ENCODE measurements at regions not wholly inside any gene's neighbourhood (a gene's known extent, or its start where the extent isn't known, plus 50 kb on each side); places are given as distances from the start of the nearest gene placed in this dataset.
"Not testable (repeated sequence)": the region's sequence is repeated elsewhere in the genome, so short reads cannot be mapped to it uniquely, and the experiment has no call there.

DNA sequence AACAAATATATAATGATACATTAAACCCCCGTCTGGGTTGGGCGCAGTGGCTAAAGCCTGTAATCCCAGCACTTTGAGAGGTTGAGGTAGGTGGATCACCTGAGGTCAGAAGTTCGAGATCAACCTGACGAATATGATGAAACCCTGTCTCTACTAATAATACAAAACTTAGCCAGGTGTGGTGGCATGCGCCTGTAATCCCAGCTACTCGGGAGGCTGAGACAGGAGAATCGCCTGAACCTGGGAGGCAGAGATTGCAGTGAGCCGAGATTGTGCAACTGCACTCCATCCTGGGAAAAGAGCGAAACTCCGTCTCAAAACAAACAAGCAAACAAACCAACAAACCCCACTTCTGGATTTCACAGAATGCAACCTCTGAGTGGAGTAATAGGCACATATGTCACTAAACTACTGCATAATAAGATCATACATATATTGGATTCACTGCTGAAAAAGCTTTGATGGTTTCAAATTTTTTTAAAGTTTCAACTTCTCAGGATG is 718.2 kb downstream of the SI start:
- TF ChIP-seq, protein P1, sequence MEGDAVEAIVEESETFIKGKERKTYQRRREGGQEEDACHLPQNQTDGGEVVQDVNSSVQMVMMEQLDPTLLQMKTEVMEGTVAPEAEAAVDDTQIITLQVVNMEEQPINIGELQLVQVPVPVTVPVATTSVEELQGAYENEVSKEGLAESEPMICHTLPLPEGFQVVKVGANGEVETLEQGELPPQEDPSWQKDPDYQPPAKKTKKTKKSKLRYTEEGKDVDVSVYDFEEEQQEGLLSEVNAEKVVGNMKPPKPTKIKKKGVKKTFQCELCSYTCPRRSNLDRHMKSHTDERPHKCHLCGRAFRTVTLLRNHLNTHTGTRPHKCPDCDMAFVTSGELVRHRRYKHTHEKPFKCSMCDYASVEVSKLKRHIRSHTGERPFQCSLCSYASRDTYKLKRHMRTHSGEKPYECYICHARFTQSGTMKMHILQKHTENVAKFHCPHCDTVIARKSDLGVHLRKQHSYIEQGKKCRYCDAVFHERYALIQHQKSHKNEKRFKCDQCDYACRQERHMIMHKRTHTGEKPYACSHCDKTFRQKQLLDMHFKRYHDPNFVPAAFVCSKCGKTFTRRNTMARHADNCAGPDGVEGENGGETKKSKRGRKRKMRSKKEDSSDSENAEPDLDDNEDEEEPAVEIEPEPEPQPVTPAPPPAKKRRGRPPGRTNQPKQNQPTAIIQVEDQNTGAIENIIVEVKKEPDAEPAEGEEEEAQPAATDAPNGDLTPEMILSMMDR (conservative IDR thresholded peaks at IDR 0.05; ENCODE audit: low read depth, low read length) = no peak
- TF ChIP-seq EZH2 (IDR thresholded peaks at IDR 0.05; ENCODE audit: borderline replicate concordance, low read depth, low read length, poor library complexity, severe bottlenecking) = no peak
- Histone ChIP-seq H3K36me3 (ENCODE audit: insufficient read depth, low read length, poor library complexity, severe bottlenecking) (no peaks in the 10 kb centered on the region), H3K27ac (ENCODE audit: low read depth, low read length, poor library complexity, severe bottlenecking) (no peak overlapping the region), H3K4me3 (ENCODE audit: low read depth, low read length, poor library complexity, severe bottlenecking) (no peak overlapping the region), H3K9me3 (ENCODE audit: low read depth, low read length, poor library complexity, severe bottlenecking) (no peaks in the 10 kb centered on the region), H3K27me3 (replicated peaks; ENCODE audit: insufficient read depth, low read depth, low read length, poor library complexity) (no peaks in the 10 kb centered on the region), H3K4me1 (ENCODE audit: insufficient read depth, low read length, poor library complexity, severe bottlenecking) (no peaks in the 10 kb centered on the region)
- ChIA-PET CTCF (no interaction called here), POLR2A (ENCODE audit: low non-redundant PET) (no interaction called here)
- no TSS peak for BruUV-seq (replicated peaks)
- intact Hi-C loops (cut with micrococcal nuclease; ENCODE audit: unreplicated experiment) = no loop called here
- DNase-seq (ENCODE audit: low spot score) = no peak

DNA sequence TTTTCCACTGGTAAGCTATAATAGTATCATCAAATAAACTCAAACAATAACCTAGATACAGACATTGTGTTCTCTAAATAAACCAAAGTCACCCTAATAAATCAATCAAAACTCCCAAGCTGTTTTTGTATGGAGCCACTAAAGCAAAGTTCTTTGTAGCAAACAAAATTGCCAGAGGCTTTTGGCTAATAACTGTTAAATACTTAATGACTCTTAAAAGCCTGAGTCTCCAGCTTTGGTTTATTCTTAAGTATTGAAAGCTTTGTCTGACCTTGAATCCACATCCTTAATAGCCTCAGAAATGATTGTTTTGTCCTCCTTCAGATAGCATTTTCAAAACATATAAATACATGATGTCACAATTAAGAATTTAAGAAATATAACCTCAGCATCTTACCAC is 725.3 kb downstream of the SI start:
- Histone ChIP-seq H3K27ac (ENCODE audit: low read depth, low read length, poor library complexity, severe bottlenecking) (no peak overlapping the region), H3K36me3 (ENCODE audit: insufficient read depth, low read length, poor library complexity, severe bottlenecking) (no peaks in the 10 kb centered on the region), H3K27me3 (replicated peaks; ENCODE audit: insufficient read depth, low read depth, low read length, poor library complexity) (no peaks in the 10 kb centered on the region), H3K4me3 (ENCODE audit: low read depth, low read length, poor library complexity, severe bottlenecking) (no peak overlapping the region), H3K9me3 (ENCODE audit: low read depth, low read length, poor library complexity, severe bottlenecking) (no peaks in the 10 kb centered on the region), H3K4me1 (ENCODE audit: insufficient read depth, low read length, poor library complexity, severe bottlenecking) (no peaks in the 10 kb centered on the region)
- DNase-seq (ENCODE audit: low spot score) = no peak
- BruUV-seq (replicated peaks) = no TSS peak
- intact Hi-C loops (cut with micrococcal nuclease; ENCODE audit: unreplicated experiment) = no loop called here
- ChIA-PET POLR2A (ENCODE audit: low non-redundant PET) (no interaction called here), CTCF (no interaction called here)
- TF ChIP-seq, protein P1 (conservative IDR thresholded peaks at IDR 0.05; ENCODE audit: low read depth, low read length) = no peak
- TF ChIP-seq EZH2 (IDR thresholded peaks at IDR 0.05; ENCODE audit: borderline replicate concordance, low read depth, low read length, poor library complexity, severe bottlenecking) = no peak

DNA sequence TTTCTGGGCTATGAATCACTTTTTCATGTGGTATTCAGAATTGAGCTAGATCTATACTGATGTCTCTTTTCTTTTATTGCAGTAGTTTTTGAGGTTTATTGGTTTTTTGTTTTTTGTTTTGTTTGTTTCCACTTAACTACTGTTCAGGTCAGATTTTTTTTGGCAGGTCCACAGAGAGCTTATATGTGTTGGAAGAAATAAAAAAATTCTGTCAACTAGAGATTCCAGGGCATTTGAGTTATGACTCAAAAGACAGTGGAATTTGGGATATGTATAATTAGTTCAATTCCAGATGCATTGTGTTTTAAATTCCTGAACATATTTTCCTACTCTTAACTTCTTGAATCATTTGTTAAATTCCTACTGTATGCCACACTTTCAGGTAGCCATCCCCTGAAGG is 727.2 kb downstream of the SI start:
- Histone ChIP-seq H3K27ac (ENCODE audit: low read depth, low read length, poor library complexity, severe bottlenecking) (no peak overlapping the region), H3K4me1 (ENCODE audit: insufficient read depth, low read length, poor library complexity, severe bottlenecking) (no peaks in the 10 kb centered on the region), H3K9me3 (ENCODE audit: low read depth, low read length, poor library complexity, severe bottlenecking) (no peaks in the 10 kb centered on the region), H3K4me3 (ENCODE audit: low read depth, low read length, poor library complexity, severe bottlenecking) (no peak overlapping the region), H3K27me3 (replicated peaks; ENCODE audit: insufficient read depth, low read depth, low read length, poor library complexity) (no peaks in the 10 kb centered on the region), H3K36me3 (ENCODE audit: insufficient read depth, low read length, poor library complexity, severe bottlenecking) (no peaks in the 10 kb centered on the region)
- ChIA-PET CTCF (no interaction called here), POLR2A (ENCODE audit: low non-redundant PET) (no interaction called here)
- no peak for DNase-seq (ENCODE audit: low spot score)
- no peak for TF ChIP-seq EZH2 (IDR thresholded peaks at IDR 0.05; ENCODE audit: borderline replicate concordance, low read depth, low read length, poor library complexity, severe bottlenecking)
- TF ChIP-seq, protein P1 (conservative IDR thresholded peaks at IDR 0.05; ENCODE audit: low read depth, low read length) = no peak
- intact Hi-C loops (cut with micrococcal nuclease; ENCODE audit: unreplicated experiment) = no loop called here
- BruUV-seq (replicated peaks) = no TSS peak

DNA sequence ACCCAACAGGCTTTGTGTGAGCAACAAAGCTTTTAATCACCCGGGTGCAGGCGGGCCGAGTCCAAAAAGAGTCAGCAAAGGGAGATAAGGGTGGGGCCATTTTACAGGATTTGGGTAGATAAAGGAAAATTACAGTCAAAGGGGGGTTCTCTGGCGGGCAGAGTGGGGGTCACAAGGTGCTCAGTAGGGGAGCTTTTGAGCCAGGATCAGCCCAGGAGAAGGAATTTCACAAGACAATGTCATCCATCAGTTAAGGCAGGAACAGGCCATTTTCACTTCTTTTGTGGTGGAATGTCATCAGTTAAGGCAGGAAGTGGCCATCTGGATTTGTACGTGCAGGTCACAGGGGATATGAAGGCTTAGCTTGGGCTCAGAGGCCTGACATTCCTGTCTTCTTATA is 736.1 kb downstream of the SI start:
- H3K36me3 ChIP-seq (ENCODE audit: insufficient read depth, low read length, poor library complexity, severe bottlenecking); CTCF ChIA-PET; POLR2A ChIA-PET (ENCODE audit: low non-redundant PET); H3K9me3 ChIP-seq (ENCODE audit: low read depth, low read length, poor library complexity, severe bottlenecking); DNase-seq (ENCODE audit: low spot score); BruUV-seq (replicated peaks); intact Hi-C loops (cut with micrococcal nuclease; ENCODE audit: unreplicated experiment); H3K27ac ChIP-seq (ENCODE audit: low read depth, low read length, poor library complexity, severe bottlenecking); H3K4me1 ChIP-seq (ENCODE audit: insufficient read depth, low read length, poor library complexity, severe bottlenecking); H3K27me3 ChIP-seq (replicated peaks; ENCODE audit: insufficient read depth, low read depth, low read length, poor library complexity); H3K4me3 ChIP-seq (ENCODE audit: low read depth, low read length, poor library complexity, severe bottlenecking): not testable (repeated sequence)

Data from A673 (cell line).